Hindlimb muscle (tissue), 1 donor: ENCODE measurements at regions not wholly inside any gene's neighbourhood (a gene's known extent, or its start where the extent isn't known, plus 50 kb on each side); places are given as distances from the start of the nearest gene placed in this dataset.
"Not testable (repeated sequence)": the region's sequence is repeated elsewhere in the genome, so short reads cannot be mapped to it uniquely, and the experiment has no call there.

ENCODE experiments used
- DNase-seq: peaks from one replicate; pipeline ENCODE4 v3.0.0-alpha.2; 2013

GRCh38 chr14:106083082-106083481, 556.7 kb downstream of the TMEM121 start:
- DNase-seq, result no peak

- no peak for DNase-seq
Observed at GRCh38 chr14:106087837-106088236, 561.5 kb downstream of the TMEM121 start.

- DNase-seq, result not testable (repeated sequence)
Observed at GRCh38 chr14:106088860-106089259, 562.5 kb downstream of the TMEM121 start.

GRCh38 chr14:106094654-106095189, 568.3 kb downstream of the TMEM121 start:
- no peak for DNase-seq

- DNase-seq, result no peak
Observed at GRCh38 chr14:106107703-106108102, 581.3 kb downstream of the TMEM121 start.

- no peak for DNase-seq
Observed at GRCh38 chr14:106109337-106109736, 583.0 kb downstream of the TMEM121 start.

GRCh38 chr14:106115401-106115800, 589.0 kb downstream of the TMEM121 start:
- DNase-seq, result no peak

- DNase-seq, result not testable (repeated sequence)
Observed at GRCh38 chr14:106116339-106116930, 590.1 kb downstream of the TMEM121 start.

- no peak for DNase-seq
Observed at GRCh38 chr14:106120101-106120500, 593.7 kb downstream of the TMEM121 start.

- no peak for DNase-seq
Observed at GRCh38 chr14:106129274-106129673, 602.9 kb downstream of the TMEM121 start.

GRCh38 chr14:106129904-106130661, 603.7 kb downstream of the TMEM121 start:
- not testable (repeated sequence) for DNase-seq

- DNase-seq, result not testable (repeated sequence)
Observed at GRCh38 chr14:106133126-106133525, 606.7 kb downstream of the TMEM121 start.

GRCh38 chr14:106134886-106135285, 608.5 kb downstream of the TMEM121 start:
- no peak for DNase-seq

GRCh38 chr14:106141242-106142220, 615.1 kb downstream of the TMEM121 start:
- no peak for DNase-seq

GRCh38 chr14:106145731-106146130, 619.3 kb downstream of the TMEM121 start:
- DNase-seq, result not testable (repeated sequence)

- DNase-seq, result not testable (repeated sequence)
Observed at GRCh38 chr14:106153362-106153955, 627.1 kb downstream of the TMEM121 start.

- no peak for DNase-seq
Observed at GRCh38 chr14:106163316-106163715, 636.9 kb downstream of the TMEM121 start.

- DNase-seq, result not testable (repeated sequence)
Observed at GRCh38 chr14:106163812-106164211, 637.4 kb downstream of the TMEM121 start.

- DNase-seq, result no peak
Observed at GRCh38 chr14:106166232-106166631, 639.8 kb downstream of the TMEM121 start.

- DNase-seq, result no peak
Observed at GRCh38 chr14:106166650-106167204, 640.3 kb downstream of the TMEM121 start.

- DNase-seq, result not testable (repeated sequence)
Observed at GRCh38 chr14:106170163-106170658, 643.8 kb downstream of the TMEM121 start.

- DNase-seq, result no peak
Observed at GRCh38 chr14:106174206-106174605, 647.8 kb downstream of the TMEM121 start.
